ENCODE measurements at regions not wholly inside any gene's neighbourhood (a gene's known extent, or its start where the extent isn't known, plus 50 kb on each side); places are given as distances from the start of the nearest gene placed in this dataset.
A peak's percentile ranks its signal among the peaks of the same experiment; 100 is the strongest.
"Not testable (repeated sequence)": the region's sequence is repeated elsewhere in the genome, so short reads cannot be mapped to it uniquely, and the experiment has no call there.

DNA sequence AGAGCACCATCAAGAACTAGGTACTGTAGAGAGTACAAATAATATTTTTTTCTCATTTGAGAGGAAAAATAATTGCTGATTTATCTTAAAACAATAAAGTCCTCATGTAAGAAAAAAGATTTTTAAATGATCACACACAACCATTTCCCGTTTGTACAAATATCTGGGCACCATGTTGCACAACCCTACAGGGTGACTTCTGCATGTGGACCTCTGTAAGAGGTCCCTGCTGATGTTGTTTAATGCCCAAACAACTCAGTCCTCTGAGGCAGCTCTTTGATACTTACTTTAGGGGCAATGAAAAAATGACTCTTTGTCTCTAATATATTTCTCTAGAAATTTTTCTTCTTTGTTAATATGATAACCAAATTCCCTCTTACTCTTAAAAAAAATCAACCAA lies 168.1 kb upstream of the SATB1 start:
- DNase-seq: no peak

DNA sequence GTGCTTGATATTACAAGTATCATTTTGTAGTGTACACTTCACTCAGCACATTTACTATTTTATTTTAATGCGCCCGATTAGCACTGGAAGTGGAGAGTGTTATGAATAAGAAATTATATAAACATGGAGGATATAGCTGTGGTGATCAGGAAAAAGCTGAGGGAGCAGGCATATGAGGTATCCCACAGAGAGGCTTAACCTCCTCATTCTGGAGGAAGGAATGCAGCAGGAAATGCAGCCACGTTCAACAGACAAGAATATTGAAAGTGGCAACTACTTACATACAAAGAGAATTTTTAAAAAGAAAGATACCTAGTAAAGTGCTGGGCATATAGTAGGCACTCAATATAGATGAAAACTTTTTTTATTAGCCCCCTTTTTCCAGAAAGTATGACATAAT lies 166.0 kb upstream of the SATB1 start:
- no peak for DNase-seq

DNA sequence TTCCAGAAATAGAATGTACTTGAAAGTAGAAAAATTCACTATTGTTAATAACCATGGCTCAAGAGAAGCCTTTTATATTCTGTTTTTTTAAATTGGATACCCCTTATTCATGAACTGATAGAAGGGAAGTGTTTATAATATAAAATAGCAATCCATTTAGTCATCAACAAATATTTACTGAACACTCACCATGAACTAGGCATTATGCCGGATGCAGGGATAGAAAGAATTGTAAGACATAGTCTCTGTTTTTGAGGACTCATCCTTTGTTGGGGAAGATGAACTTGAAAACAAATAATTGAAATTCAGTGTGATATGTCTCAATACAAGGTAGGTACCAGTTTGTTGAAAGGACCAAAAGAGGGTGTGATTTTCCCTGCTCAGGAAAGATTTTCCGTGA lies 160.9 kb upstream of the SATB1 start:
- DNase-seq: no peak

GRCh38 chr3:18585004-18585968 lies 160.1 kb upstream of the SATB1 start:
- no peak for DNase-seq

DNA sequence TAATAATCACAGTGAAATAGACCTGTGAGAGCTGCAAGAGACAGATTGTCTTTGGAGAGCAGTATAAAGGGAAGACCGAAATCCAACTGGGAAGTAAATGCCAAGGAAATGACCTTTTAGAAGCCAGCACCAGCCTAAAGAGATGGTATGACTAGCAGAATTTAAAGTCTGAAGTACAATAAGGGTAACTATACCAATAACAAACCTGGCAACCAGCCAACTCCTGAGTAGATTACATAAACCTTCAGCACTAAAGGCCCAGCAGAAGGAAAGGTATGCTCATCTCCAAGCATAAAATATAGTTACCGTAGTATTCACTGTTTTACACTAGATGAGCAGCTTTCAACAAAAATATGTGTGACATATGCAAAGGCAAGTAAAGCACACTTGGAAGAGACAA lies 155.1 kb upstream of the SATB1 start:
- DNase-seq: peak; percentile 77

GRCh38 chr3:18579661-18580060 lies 154.5 kb upstream of the SATB1 start:
- no peak for DNase-seq

GRCh38 chr3:18575573-18575972 lies 150.4 kb upstream of the SATB1 start:
- DNase-seq: no peak

DNA sequence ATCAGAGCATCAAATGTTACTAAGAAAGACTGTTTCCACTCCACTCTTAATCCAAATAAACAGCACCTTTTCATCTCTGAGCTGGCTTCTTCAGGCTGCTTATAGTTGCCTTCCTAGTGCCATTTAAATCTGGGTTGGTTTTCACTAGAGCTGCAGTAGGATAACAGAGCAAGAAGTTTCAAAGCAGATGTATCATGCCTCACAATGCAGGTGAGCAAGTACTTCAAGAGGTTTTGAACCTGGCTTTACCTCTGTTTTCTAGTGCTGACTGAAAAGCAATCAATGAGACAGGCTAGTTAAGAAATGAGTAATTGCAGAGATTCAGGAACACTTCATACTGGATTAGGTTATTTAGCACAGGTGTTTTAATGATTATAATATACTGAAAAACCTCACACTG lies 147.7 kb upstream of the SATB1 start:
- peak; percentile 44 for DNase-seq

- DNase-seq: no peak
These were observed 142.2 kb upstream of the SATB1 start for GRCh38 chr3:18567293-18567692.

DNA sequence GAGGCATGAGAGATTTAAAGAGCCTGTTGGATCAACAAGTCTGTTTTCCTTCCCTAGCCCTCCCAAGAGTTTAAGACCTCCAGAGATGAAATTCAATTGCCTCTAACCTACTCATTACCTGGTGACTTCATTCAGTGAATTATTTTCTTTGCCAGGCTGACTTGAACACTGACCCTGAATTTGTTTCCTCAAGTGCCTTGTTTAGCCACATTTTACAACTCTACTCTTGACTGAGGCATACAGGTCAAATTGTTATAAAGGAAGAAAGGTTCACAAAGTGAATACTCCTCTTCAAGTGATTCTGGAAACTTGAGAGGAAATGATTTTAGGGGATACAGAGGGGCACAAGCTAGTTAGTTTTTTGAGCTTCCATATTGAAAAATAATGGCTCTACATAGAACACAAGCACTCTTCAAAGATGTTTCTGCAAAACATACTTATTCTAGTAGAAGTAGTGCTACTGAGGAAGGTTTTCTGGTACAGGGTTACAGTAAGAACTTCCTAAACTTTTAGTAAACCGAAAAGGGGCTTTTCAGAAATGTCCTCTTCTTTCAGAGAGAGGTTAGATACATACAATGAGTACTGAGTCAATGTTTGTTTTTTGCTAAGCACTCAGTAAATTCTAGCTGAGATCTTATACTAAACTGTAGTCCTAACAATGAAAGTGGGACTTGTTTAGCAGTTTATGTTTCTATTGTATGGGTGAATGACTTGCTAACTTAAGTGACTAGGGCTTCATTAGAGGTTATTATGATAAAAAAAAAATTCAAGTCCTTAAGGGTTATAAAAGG lies 137.4 kb upstream of the SATB1 start:
- no peak for DNase-seq

GRCh38 chr3:18559331-18559842 lies 134.2 kb upstream of the SATB1 start:
- DNase-seq: peak; percentile 49

GRCh38 chr3:18558507-18558906 lies 133.4 kb upstream of the SATB1 start:
- no peak for DNase-seq

GRCh38 chr3:18557216-18557615 lies 132.1 kb upstream of the SATB1 start:
- no peak for DNase-seq

- no peak for DNase-seq
These were observed 131.5 kb upstream of the SATB1 start for GRCh38 chr3:18556503-18557135.

- no peak for DNase-seq
These were observed 130.9 kb upstream of the SATB1 start for GRCh38 chr3:18556001-18556408.

- not testable (repeated sequence) for DNase-seq
These were observed 127.5 kb upstream of the SATB1 start for GRCh38 chr3:18552579-18553105.

GRCh38 chr3:18546632-18547031 lies 121.5 kb upstream of the SATB1 start:
- no peak for DNase-seq

- no peak for DNase-seq
These were observed 119.0 kb upstream of the SATB1 start for GRCh38 chr3:18544146-18544545.

GRCh38 chr3:18538463-18539230 lies 113.5 kb upstream of the SATB1 start:
- no peak for DNase-seq

GRCh38 chr3:18533039-18533438 lies 107.9 kb upstream of the SATB1 start:
- no peak for DNase-seq

DNA sequence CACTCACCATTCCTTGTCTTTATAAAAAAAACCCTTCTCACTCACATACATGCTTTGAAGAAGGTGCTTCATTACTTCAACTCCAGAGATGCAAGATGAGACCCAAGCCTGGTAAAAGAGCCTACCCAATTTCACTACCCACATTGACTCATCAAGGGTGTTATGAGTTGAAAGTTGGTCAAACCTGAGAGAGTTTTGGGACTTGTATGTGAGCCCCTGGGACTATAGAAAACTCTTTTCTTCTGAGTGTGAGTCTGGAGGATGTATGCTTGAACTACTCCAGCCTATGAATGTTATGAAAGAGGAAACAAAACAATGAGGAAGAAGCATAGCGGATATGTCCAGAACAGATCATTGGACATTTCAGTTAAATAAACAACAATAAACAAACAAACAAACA lies 106.5 kb upstream of the SATB1 start:
- no peak for DNase-seq

GRCh38 chr3:18529631-18530030 lies 104.5 kb upstream of the SATB1 start:
- no peak for DNase-seq
